ENCODE measurements at regions not wholly inside any gene's neighbourhood (a gene's known extent, or its start where the extent isn't known, plus 50 kb on each side); places are given as distances from the start of the nearest gene placed in this dataset.
A peak's percentile ranks its signal among the peaks of the same experiment; 100 is the strongest.

- H3K36me3 ChIP-seq, result no peaks in the 10 kb centered on the region
- no peak overlapping the region for H3K27ac ChIP-seq
- H3K4me3 ChIP-seq, result no peak overlapping the region
These were observed 180.2 kb upstream of the ZNF618 start for GRCh38 chr9:113695901-113696300.

GRCh38 chr9:113701774-113702755 is 174.0 kb upstream of the ZNF618 start:
- no peak overlapping the region for H3K27ac ChIP-seq
- peaks cover 0 to 13% (median 4%) of the 10 kb centered on the region in 6 donors for H3K4me1 ChIP-seq
- WGBS, 5 donors, result 77 to 88% (median 84%) methylated on average over 16 to 17 of the region's 17 CpGs
- TF ChIP-seq POLR2AphosphoS5 (IDR thresholded peaks at IDR 0.05) (no peak), CTCF (IDR thresholded peaks at IDR 0.05 in 8 of 11, conservative IDR thresholded peaks at IDR 0.05 in 3 of 11) (no peak), POLR2A (IDR thresholded peaks at IDR 0.05) (no peak)
- H3K9me3 ChIP-seq, result peaks cover 0 to 4% (median 0%) of the 10 kb centered on the region in 8 donors
- no peak overlapping the region for H3K4me3 ChIP-seq
- no peak for DNase-seq
- intact Hi-C loops (cut with DNase I; ENCODE audit: low total_unique reads), result no loop called here
- no peaks in the 10 kb centered on the region for H3K36me3 ChIP-seq
- H3K27me3 ChIP-seq (replicated peaks in 1 of 7), result no peaks in the 10 kb centered on the region

More at GRCh38 chr9:113695901-113696300, 180.2 kb upstream of the ZNF618 start:
- Histone ChIP-seq H3K9me3 (peaks cover 0 to 20% (median 0%) of the 10 kb centered on the region in 8 donors), H3K4me1 (peaks cover 0 to 3% (median 0%) of the 10 kb centered on the region in 6 donors), H3K27me3 (replicated peaks in 1 of 7) (peaks cover 0 to 29% (median 0%) of the 10 kb centered on the region in 7 donors)
- no peak for DNase-seq
- WGBS, 5 donors, result 24 to 38% (median 29%) methylated on average over 2 of the region's 2 CpGs
- no peak for TF ChIP-seq CTCF (IDR thresholded peaks at IDR 0.05 in 8 of 11, conservative IDR thresholded peaks at IDR 0.05 in 3 of 11)
- TF ChIP-seq POLR2A (IDR thresholded peaks at IDR 0.05), result no peak
- no peak for TF ChIP-seq POLR2AphosphoS5 (IDR thresholded peaks at IDR 0.05)
- intact Hi-C loops (cut with DNase I; ENCODE audit: low total_unique reads), result no loop called here

GRCh38 chr9:113705306-113705927 is 170.7 kb upstream of the ZNF618 start:
- H3K27me3 ChIP-seq (replicated peaks in 1 of 7), result peaks cover 0 to 7% (median 0%) of the 10 kb centered on the region in 7 donors
- H3K9me3 ChIP-seq, result peaks cover 0 to 13% (median 0%) of the 10 kb centered on the region in 8 donors
- no peak overlapping the region for H3K4me3 ChIP-seq
- no peaks in the 10 kb centered on the region for H3K36me3 ChIP-seq
- TF ChIP-seq POLR2AphosphoS5 (IDR thresholded peaks at IDR 0.05) (no peak), POLR2A (IDR thresholded peaks at IDR 0.05) (no peak), CTCF (IDR thresholded peaks at IDR 0.05 in 8 of 11, conservative IDR thresholded peaks at IDR 0.05 in 3 of 11) (no peak)
- intact Hi-C loops (cut with DNase I; ENCODE audit: low total_unique reads), result no loop called here
- peak overlapping the region in 3 of 8 donors; percentile 33 to 55 (median 33) for H3K27ac ChIP-seq
- peaks cover 0 to 13% (median 4%) of the 10 kb centered on the region in 6 donors for H3K4me1 ChIP-seq
- 55 to 76% (median 70%) methylated on average over 6 of the region's 6 CpGs for WGBS, 5 donors
- DNase-seq, result no peak

All from spleen (tissue), 11 donors.